Activated CD4-positive, alpha-beta T cell treated with anti-CD3 and anti-CD28 coated beads, Interleukin-2, amount 10 ng/mL, durations not matched to agents 7 days and 5 days (primary cell): ENCODE measurements at regions not wholly inside any gene's neighbourhood (a gene's known extent, or its start where the extent isn't known, plus 50 kb on each side); places are given as distances from the start of the nearest gene placed in this dataset.
"Not testable (repeated sequence)": the region's sequence is repeated elsewhere in the genome, so short reads cannot be mapped to it uniquely, and the experiment has no call there.

Experiments used
- CTCF ChIA-PET: fragments of 350-600 bp; sonication (Branson Sonifier 250); formaldehyde crosslinking; loops from one replicate; lab custom pipeline; 2021; ENCODE audit warnings: antibody characterized with exemption; lab: Charles Lee
- POLR2A ChIA-PET: fragments of 350-600 bp; sonication (Branson Sonifier 250); formaldehyde crosslinking; loops from one replicate; lab custom pipeline; 2021; ENCODE audit warnings: antibody characterized with exemption; lab: Charles Lee
- DNase-seq: peaks from one replicate; pipeline ENCODE4 v3.0.0-alpha.2; 2020
- H3K27ac Mint-ChIP-seq: one replicate; pipeline ENCODE4 v1.8.0; 2021; ENCODE audit warnings: mild to moderate bottlenecking, moderate library complexity, mixed read lengths
- H3K27me3 Mint-ChIP-seq: one replicate; pipeline ENCODE4 v1.8.0; 2021; ENCODE audit warnings: mixed read lengths
- H3K36me3 Mint-ChIP-seq: one replicate; pipeline ENCODE4 v1.8.0; 2021; ENCODE audit warnings: low read depth, mixed read lengths
- H3K4me1 Mint-ChIP-seq: one replicate; pipeline ENCODE4 v1.8.0; 2021; ENCODE audit warnings: mixed read lengths
- H3K4me3 Mint-ChIP-seq: one replicate; pipeline ENCODE4 v1.8.0; 2021; ENCODE audit warnings: mild to moderate bottlenecking, moderate library complexity, mixed read lengths
- H3K9me3 Mint-ChIP-seq: one replicate; pipeline ENCODE4 v1.8.0; 2021; ENCODE audit warnings: mixed read lengths

DNA sequence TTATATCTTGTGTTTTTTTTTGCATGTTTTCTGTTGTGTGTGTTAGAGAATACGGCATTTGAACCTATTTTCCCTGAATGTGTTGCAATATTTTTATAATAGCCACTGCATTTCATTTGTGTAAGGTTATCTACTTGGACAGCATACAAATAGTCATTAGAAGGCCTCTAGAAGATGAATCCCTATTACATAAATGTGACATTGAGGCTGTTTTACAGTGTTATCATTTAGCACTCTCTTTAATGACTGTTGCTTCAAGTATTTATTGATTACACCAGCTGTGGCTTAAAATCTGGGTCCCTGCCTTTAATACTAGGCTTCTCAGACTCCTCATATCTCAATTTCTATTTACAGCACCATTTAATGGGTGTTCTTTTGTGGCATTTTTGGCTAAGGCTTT, 465.8 kb downstream of the FRK start:
- H3K27me3 Mint-ChIP-seq = no peaks in the 10 kb centered on the region
- no peak for DNase-seq
- CTCF ChIA-PET = no interaction called here
- H3K4me3 Mint-ChIP-seq = no peak overlapping the region
- H3K36me3 Mint-ChIP-seq = no peaks in the 10 kb centered on the region
- POLR2A ChIA-PET = no interaction called here
- peaks cover 10% of the 10 kb centered on the region for H3K9me3 Mint-ChIP-seq
- H3K4me1 Mint-ChIP-seq = no peaks in the 10 kb centered on the region
- no peak overlapping the region for H3K27ac Mint-ChIP-seq

- Mint-ChIP-seq H3K27ac (no peak overlapping the region), H3K36me3 (no peaks in the 10 kb centered on the region), H3K4me3 (no peak overlapping the region), H3K9me3 (peaks cover 8% of the 10 kb centered on the region), H3K27me3 (no peaks in the 10 kb centered on the region), H3K4me1 (no peaks in the 10 kb centered on the region)
- ChIA-PET POLR2A (no interaction called here), CTCF (no interaction called here)
- no peak for DNase-seq
These were observed 468.7 kb downstream of the FRK start for GRCh38 chr6:115592025-115592424.

DNA sequence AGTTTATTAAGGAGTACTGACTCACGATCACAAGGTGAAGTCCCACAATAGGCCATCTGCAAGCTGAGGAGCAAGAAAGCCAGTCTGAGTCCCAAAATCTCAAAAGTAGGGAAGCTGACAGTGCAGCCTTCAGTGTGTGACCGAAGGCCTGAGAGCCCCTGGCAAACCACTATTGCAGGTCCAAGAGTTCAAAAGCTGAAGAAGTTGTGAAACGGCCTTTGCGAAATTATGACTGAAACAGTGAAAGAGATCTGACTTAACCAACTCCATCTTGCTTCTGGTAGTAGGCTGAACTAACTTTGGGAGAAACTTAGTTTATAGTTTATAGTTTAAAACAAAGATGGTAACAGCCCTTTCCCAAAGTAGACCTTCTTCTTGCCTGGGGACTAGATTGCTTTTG, 471.6 kb downstream of the FRK start:
- H3K4me3 Mint-ChIP-seq, H3K36me3 Mint-ChIP-seq, H3K4me1 Mint-ChIP-seq, H3K27ac Mint-ChIP-seq, POLR2A ChIA-PET, H3K27me3 Mint-ChIP-seq, DNase-seq: not testable (repeated sequence)
- peaks cover 11% of the 10 kb centered on the region for H3K9me3 Mint-ChIP-seq
- CTCF ChIA-PET = interaction anchor here (1.2 kb wide), 1 partner anchor 891 kb away, joined by 4 read pairs; no protein-coding TSS in a partner anchor

DNA sequence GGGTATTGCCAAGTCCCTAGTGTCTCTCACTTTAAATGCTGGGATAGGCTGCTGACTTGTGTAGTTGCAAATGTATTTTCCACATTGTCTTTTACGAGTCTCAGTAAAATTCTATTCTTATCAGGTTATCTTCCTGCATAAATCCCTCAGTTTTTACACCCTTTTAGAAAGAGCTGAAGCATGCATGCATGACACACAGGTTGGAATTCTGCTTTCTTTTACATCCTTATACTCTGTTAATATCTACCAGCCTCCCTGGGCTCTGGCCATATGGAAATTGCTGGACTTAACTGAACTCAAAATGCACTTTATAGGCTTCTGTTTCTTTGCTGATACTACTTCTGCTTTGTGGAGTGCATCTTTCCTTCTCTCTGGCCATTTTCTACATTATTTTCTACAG, 477.4 kb downstream of the FRK start:
- no peaks in the 10 kb centered on the region for H3K36me3 Mint-ChIP-seq
- H3K4me1 Mint-ChIP-seq = no peaks in the 10 kb centered on the region
- no peak for DNase-seq
- H3K9me3 Mint-ChIP-seq = peaks cover 2% of the 10 kb centered on the region
- H3K27ac Mint-ChIP-seq = no peak overlapping the region
- POLR2A ChIA-PET = no interaction called here
- CTCF ChIA-PET = no interaction called here
- no peak overlapping the region for H3K4me3 Mint-ChIP-seq
- H3K27me3 Mint-ChIP-seq = no peaks in the 10 kb centered on the region

GRCh38 chr6:115582386-115582785, 478.3 kb downstream of the FRK start:
- no peak for DNase-seq
- H3K36me3 Mint-ChIP-seq = no peaks in the 10 kb centered on the region
- ChIA-PET CTCF (no interaction called here), POLR2A (no interaction called here)
- H3K27me3 Mint-ChIP-seq = no peaks in the 10 kb centered on the region
- no peaks in the 10 kb centered on the region for H3K4me1 Mint-ChIP-seq
- H3K4me3 Mint-ChIP-seq = no peak overlapping the region
- H3K27ac Mint-ChIP-seq = no peak overlapping the region
- H3K9me3 Mint-ChIP-seq = peaks cover 2% of the 10 kb centered on the region

DNA sequence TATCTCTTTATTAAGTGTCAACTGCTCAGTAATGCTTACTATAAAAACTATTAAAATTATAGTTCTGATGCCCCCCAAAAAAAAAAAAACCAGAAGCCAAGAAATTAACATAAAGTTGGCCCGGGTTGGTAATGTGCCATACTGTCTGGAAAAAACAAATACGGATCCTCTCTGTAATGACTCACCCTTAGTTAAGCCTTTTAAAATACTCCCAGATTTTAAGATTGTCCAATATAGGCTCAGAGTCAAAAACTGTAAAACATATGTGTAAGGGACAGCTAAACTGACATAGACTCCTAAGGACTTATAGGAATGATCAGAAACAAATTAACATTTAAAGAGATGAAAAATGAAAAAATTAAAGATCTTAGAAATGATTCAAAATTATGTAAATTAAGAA, 481.1 kb downstream of the FRK start:
- H3K4me1 Mint-ChIP-seq, CTCF ChIA-PET, H3K27ac Mint-ChIP-seq, DNase-seq, H3K36me3 Mint-ChIP-seq, H3K9me3 Mint-ChIP-seq, H3K4me3 Mint-ChIP-seq, H3K27me3 Mint-ChIP-seq, POLR2A ChIA-PET: not testable (repeated sequence)

DNA sequence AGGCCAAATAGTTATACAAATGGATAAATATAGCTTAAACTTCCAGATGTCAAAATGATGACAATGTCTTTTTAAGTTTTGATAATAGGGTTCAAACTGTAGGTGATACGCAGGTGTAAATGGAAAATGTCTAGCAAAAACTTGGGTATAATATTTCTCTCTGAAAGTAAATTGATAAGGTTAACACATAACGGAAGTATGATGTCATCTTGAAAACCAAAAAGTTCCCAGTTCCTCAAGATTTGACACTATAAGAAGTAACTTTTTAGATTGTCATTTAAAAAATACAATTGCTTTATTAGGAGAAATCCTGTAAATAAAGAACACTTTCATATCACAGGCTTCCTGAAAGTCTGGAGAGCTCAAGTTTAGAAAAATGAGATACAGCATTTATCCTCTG, 483.4 kb downstream of the FRK start:
- CTCF ChIA-PET = no interaction called here
- POLR2A ChIA-PET = no interaction called here
- Mint-ChIP-seq H3K36me3 (no peaks in the 10 kb centered on the region), H3K27ac (no peak overlapping the region), H3K4me1 (no peaks in the 10 kb centered on the region), H3K9me3 (no peaks in the 10 kb centered on the region), H3K4me3 (no peak overlapping the region), H3K27me3 (no peaks in the 10 kb centered on the region)
- no peak for DNase-seq

- Mint-ChIP-seq H3K4me1 (no peaks in the 10 kb centered on the region), H3K4me3 (no peak overlapping the region), H3K9me3 (no peaks in the 10 kb centered on the region), H3K27ac (no peak overlapping the region), H3K27me3 (no peaks in the 10 kb centered on the region), H3K36me3 (no peaks in the 10 kb centered on the region)
- CTCF ChIA-PET = no interaction called here
- no peak for DNase-seq
- POLR2A ChIA-PET = no interaction called here
These were observed 485.4 kb downstream of the FRK start for GRCh38 chr6:115575285-115575684.

GRCh38 chr6:115573861-115574260, 486.8 kb downstream of the FRK start:
- Mint-ChIP-seq H3K36me3 (no peaks in the 10 kb centered on the region), H3K4me1 (no peaks in the 10 kb centered on the region), H3K27me3 (no peaks in the 10 kb centered on the region), H3K27ac (no peak overlapping the region), H3K9me3 (peaks cover under 1% of the 10 kb centered on the region), H3K4me3 (no peak overlapping the region)
- no peak for DNase-seq
- POLR2A ChIA-PET = no interaction called here
- CTCF ChIA-PET = no interaction called here

- Mint-ChIP-seq H3K4me3 (no peak overlapping the region), H3K27me3 (no peaks in the 10 kb centered on the region), H3K4me1 (no peaks in the 10 kb centered on the region), H3K27ac (no peak overlapping the region), H3K9me3 (peaks cover 4% of the 10 kb centered on the region), H3K36me3 (no peaks in the 10 kb centered on the region)
- no peak for DNase-seq
- ChIA-PET CTCF (no interaction called here), POLR2A (no interaction called here)
These were observed 490.4 kb downstream of the FRK start for GRCh38 chr6:115570331-115570730.

DNA sequence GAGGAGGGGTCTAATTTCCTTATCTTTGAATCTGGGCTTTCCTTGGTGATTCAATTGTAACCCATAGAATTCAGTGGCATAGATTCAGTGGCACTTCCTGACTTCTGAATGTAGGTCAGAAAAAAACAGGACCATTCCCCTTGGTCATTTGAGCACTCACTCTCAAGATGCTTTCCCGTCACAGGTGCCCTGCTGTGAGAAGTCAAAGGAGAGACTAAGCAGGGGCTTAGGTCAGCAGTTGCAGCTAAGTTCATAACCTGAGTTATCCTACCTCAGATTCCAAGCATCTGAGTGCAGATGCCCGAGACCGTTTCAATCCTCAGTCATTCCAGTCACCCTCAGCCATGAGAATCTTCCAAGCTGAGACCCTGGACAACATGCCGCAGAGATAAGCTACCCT, 506.6 kb downstream of the FRK start:
- no peaks in the 10 kb centered on the region for H3K9me3 Mint-ChIP-seq
- CTCF ChIA-PET = no interaction called here
- no peaks in the 10 kb centered on the region for H3K27me3 Mint-ChIP-seq
- H3K27ac Mint-ChIP-seq = no peak overlapping the region
- no peaks in the 10 kb centered on the region for H3K4me1 Mint-ChIP-seq
- no peaks in the 10 kb centered on the region for H3K36me3 Mint-ChIP-seq
- POLR2A ChIA-PET = no interaction called here
- no peak for DNase-seq
- no peak overlapping the region for H3K4me3 Mint-ChIP-seq

- H3K36me3 Mint-ChIP-seq = no peaks in the 10 kb centered on the region
- no peaks in the 10 kb centered on the region for H3K4me1 Mint-ChIP-seq
- DNase-seq = no peak
- H3K4me3 Mint-ChIP-seq = no peak overlapping the region
- CTCF ChIA-PET = no interaction called here
- H3K9me3 Mint-ChIP-seq = peaks cover 8% of the 10 kb centered on the region
- H3K27me3 Mint-ChIP-seq = no peaks in the 10 kb centered on the region
- H3K27ac Mint-ChIP-seq = no peak overlapping the region
- POLR2A ChIA-PET = no interaction called here
These were observed 509.2 kb downstream of the FRK start for GRCh38 chr6:115551527-115551926.

DNA sequence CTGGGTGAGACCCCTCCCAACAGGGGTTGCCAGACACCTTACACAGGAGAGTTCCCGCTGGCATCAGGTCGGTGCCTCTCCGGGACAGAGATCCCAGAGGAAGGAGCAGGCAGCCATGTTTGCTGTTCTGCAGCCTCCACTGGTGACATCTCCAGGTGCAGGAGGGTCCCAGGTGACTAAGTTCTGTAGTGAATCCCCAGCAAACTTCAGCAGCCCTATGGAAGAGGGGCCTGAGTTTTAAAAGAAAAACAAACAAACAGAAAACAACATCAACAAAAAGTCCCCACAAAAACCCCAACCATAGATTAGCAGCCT, 515.1 kb downstream of the FRK start:
- DNase-seq = no peak
- H3K27me3 Mint-ChIP-seq = no peaks in the 10 kb centered on the region
- POLR2A ChIA-PET = no interaction called here
- peaks cover 10% of the 10 kb centered on the region for H3K9me3 Mint-ChIP-seq
- H3K4me3 Mint-ChIP-seq = no peak overlapping the region
- no peaks in the 10 kb centered on the region for H3K36me3 Mint-ChIP-seq
- no peaks in the 10 kb centered on the region for H3K4me1 Mint-ChIP-seq
- CTCF ChIA-PET = no interaction called here
- H3K27ac Mint-ChIP-seq = no peak overlapping the region

- POLR2A ChIA-PET = no interaction called here
- no peak for DNase-seq
These were observed 515.7 kb downstream of the FRK start for GRCh38 chr6:115544765-115545671.

More at GRCh38 chr6:115544765-115545671, 515.7 kb downstream of the FRK start:
- H3K4me1 Mint-ChIP-seq = no peaks in the 10 kb centered on the region
- CTCF ChIA-PET = no interaction called here
- H3K36me3 Mint-ChIP-seq = no peaks in the 10 kb centered on the region
- H3K4me3 Mint-ChIP-seq = no peak overlapping the region
- no peak overlapping the region for H3K27ac Mint-ChIP-seq
- H3K9me3 Mint-ChIP-seq = peaks cover 12% of the 10 kb centered on the region
- no peaks in the 10 kb centered on the region for H3K27me3 Mint-ChIP-seq
